Trophoblast cell (in vitro differentiated cells and primary cell): ENCODE measurements at regions not wholly inside any gene's neighbourhood (a gene's known extent, or its start where the extent isn't known, plus 50 kb on each side); places are given as distances from the start of the nearest gene placed in this dataset.

ENCODE experiments used
- DNase-seq, 2 donors: peaks; one replicate each; pipeline ENCODE4 v3.0.0-alpha.2; 2016
- H2AFZ ChIP-seq: 2 replicates; pipeline ENCODE4 v1.6.1; 2013; ENCODE audit warnings: low read length, moderate library complexity, mild to moderate bottlenecking; ENCODE audit not compliant: insufficient read depth, poor library complexity
- H2AK5ac ChIP-seq: 2 replicates; pipeline ENCODE4 v1.6.1; 2013; ENCODE audit warnings: mild to moderate bottlenecking, low read length
- H2BK120ac ChIP-seq: 2 replicates; pipeline ENCODE4 v1.6.1; 2013; ENCODE audit warnings: low read length, mild to moderate bottlenecking, moderate library complexity; ENCODE audit not compliant: insufficient read depth, poor library complexity
- H2BK12ac ChIP-seq: 2 replicates; pipeline ENCODE4 v1.6.1; 2013; ENCODE audit warnings: mild to moderate bottlenecking, low read length, moderate library complexity
- H2BK5ac ChIP-seq: 2 replicates; pipeline ENCODE4 v1.6.1; 2013; ENCODE audit warnings: low read length, low read depth, moderate library complexity, mild to moderate bottlenecking; ENCODE audit not compliant: poor library complexity
- H3K14ac ChIP-seq: 2 replicates; pipeline ENCODE4 v1.6.1; 2013; ENCODE audit warnings: mild to moderate bottlenecking, low read length
- H3K18ac ChIP-seq: 2 replicates; pipeline ENCODE4 v1.6.1; 2013; ENCODE audit warnings: mild to moderate bottlenecking, low read length
- H3K23ac ChIP-seq: 2 replicates; pipeline ENCODE4 v1.6.1; 2013; ENCODE audit warnings: low read length
- H3K27ac ChIP-seq: 2 replicates; pipeline ENCODE4 v1.5.1; 2013; ENCODE audit warnings: low read depth, mild to moderate bottlenecking, inconsistent platforms, low read length, moderate library complexity
- H3K27me3 ChIP-seq: 2 replicates; pipeline ENCODE4 v1.6.1; 2013; ENCODE audit warnings: inconsistent platforms, mild to moderate bottlenecking, low read length, moderate library complexity; ENCODE audit not compliant: insufficient read depth
- H3K36me3 ChIP-seq, 2 experiments: 1 replicate in 1 of 2; 2 replicates in 1 of 2; pipeline ENCODE4 v1.6.1; 2013; ENCODE audit warnings: low read length in 2 of 2, mild to moderate bottlenecking in 2 of 2, moderate library complexity in 1 of 2; ENCODE audit not compliant: insufficient read depth in 2 of 2, control insufficient read depth in 1 of 2
- H3K4ac ChIP-seq: 2 replicates; pipeline ENCODE4 v1.6.1; 2013; ENCODE audit warnings: low read depth, mild to moderate bottlenecking, low read length, moderate library complexity
- H3K4me1 ChIP-seq, 2 experiments: 1 replicate in 1 of 2; 2 replicates in 1 of 2; pipeline ENCODE4 v1.6.1; 2013; ENCODE audit warnings: low read length in 2 of 2, mild to moderate bottlenecking in 2 of 2, moderate library complexity in 1 of 2; ENCODE audit not compliant: insufficient read depth in 2 of 2, control insufficient read depth in 1 of 2
- H3K4me2 ChIP-seq: 2 replicates; pipeline ENCODE4 v1.6.1; 2013; ENCODE audit warnings: inconsistent platforms, mild to moderate bottlenecking, low read length, moderate library complexity
- H3K4me3 ChIP-seq: 2 replicates; pipeline ENCODE4 v1.5.1; 2013; ENCODE audit warnings: mild to moderate bottlenecking, low read depth, low read length, inconsistent platforms
- H3K79me1 ChIP-seq: one replicate; pipeline ENCODE4 v1.6.1; 2013; ENCODE audit warnings: low read length
- H3K79me2 ChIP-seq: 2 replicates; pipeline ENCODE4 v1.6.1; 2013; ENCODE audit warnings: low read length, mild to moderate bottlenecking; ENCODE audit not compliant: control insufficient read depth, insufficient read depth, poor library complexity
- H3K9ac ChIP-seq: 2 replicates; pipeline ENCODE4 v1.6.1; 2013; ENCODE audit warnings: mild to moderate bottlenecking, low read length
- H3K9me3 ChIP-seq: 2 replicates; pipeline ENCODE4 v1.6.1; 2013; ENCODE audit warnings: low read depth, mild to moderate bottlenecking, control low read depth, inconsistent platforms, low read length; ENCODE audit not compliant: insufficient read depth
- H4K12ac ChIP-seq: 2 replicates; pipeline ENCODE4 v1.6.1; 2013; ENCODE audit warnings: low read depth, mild to moderate bottlenecking, low read length, moderate library complexity
- H4K8ac ChIP-seq: 2 replicates; pipeline ENCODE4 v1.6.1; 2013; ENCODE audit warnings: low read depth, mild to moderate bottlenecking, low read length, moderate library complexity
- H4K91ac ChIP-seq: one replicate; pipeline ENCODE4 v1.6.1; 2013; ENCODE audit warnings: low read depth, mild to moderate bottlenecking, low read length, moderate library complexity
- WGBS: extraction: QIAGEN DNeasy Blood & Tissue Kit; methylation state at CpG from one replicate; pipeline ENCODE4 v1.1.7; 2013; ENCODE audit warnings: missing lambda C conversion rate; ENCODE audit not compliant: insufficient read length, insufficient coverage; ENCODE audit errors: extremely low coverage; 5-methylcytosine and 5-hydroxymethylcytosine counted together

DNA sequence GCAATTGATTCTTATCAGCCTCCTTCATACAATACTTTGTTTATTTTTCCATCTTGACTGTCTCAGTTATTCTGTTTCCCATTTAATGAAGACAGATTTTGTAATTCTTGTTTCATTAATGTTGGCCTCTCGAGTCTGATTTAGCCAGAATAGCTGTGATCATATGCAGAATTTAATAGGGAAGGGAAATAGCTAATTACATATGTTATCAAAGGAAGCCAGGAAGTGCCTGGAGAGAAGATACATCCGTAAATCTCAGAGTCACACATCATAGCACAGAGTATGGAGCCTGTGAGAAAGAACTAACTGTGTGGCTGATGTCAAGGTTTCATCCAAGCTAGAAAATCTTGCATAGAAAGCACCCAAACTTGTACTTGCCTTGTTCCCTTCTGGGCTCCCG, 288.9 kb upstream of the SLCO3A1 start:
- H3K36me3 ChIP-seq, result no peaks in the 10 kb centered on the region
- no peak overlapping the region for H3K23ac ChIP-seq
- H3K4ac ChIP-seq, result no peak overlapping the region
- no peak overlapping the region for H3K18ac ChIP-seq
- H2AFZ ChIP-seq, result no peak overlapping the region
- H3K14ac ChIP-seq, result no peak overlapping the region
- H4K91ac ChIP-seq, result no peak overlapping the region
- H3K27me3 ChIP-seq, result no peaks in the 10 kb centered on the region
- no peak overlapping the region for H2BK5ac ChIP-seq
- no peak overlapping the region for H4K8ac ChIP-seq
- H3K9ac ChIP-seq, result no peak overlapping the region
- H3K79me2 ChIP-seq, result no peaks in the 10 kb centered on the region
- H3K27ac ChIP-seq, result no peak overlapping the region
- H3K4me1 ChIP-seq, result no peaks in the 10 kb centered on the region
- H2BK120ac ChIP-seq, result no peak overlapping the region
- no CpG with 5 or more reads among the region's 3 CpGs for WGBS
- no peak overlapping the region for H2BK12ac ChIP-seq
- DNase-seq, result no peak
- H3K9me3 ChIP-seq, result no peaks in the 10 kb centered on the region
- H4K12ac ChIP-seq, result no peak overlapping the region
- H3K4me3 ChIP-seq, result no peak overlapping the region
- H3K79me1 ChIP-seq, result no peaks in the 10 kb centered on the region
- no peak overlapping the region for H2AK5ac ChIP-seq
- H3K4me2 ChIP-seq, result no peak overlapping the region

DNA sequence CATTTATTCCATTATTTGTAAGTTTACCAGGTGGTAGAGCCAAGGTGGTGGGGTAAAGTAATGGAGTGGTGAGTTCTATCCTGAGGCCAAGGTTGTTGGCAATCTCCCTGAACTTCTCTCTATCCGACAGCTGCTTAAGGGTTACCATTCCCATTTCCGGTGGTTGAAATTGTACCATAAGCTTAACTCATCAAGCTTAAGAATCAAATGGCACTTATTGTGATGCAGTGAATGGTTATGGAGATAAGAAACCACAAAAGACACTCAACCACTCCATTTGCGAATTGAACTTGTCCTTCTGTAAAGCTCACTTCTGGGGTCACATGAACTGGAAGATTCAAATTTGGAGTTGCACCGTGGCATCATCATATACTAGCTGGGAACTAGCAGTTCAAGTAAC, 287.4 kb upstream of the SLCO3A1 start:
- H2AK5ac ChIP-seq, result no peak overlapping the region
- no peak for DNase-seq
- H3K4ac ChIP-seq, result no peak overlapping the region
- no peak overlapping the region for H4K91ac ChIP-seq
- no peaks in the 10 kb centered on the region for H3K9me3 ChIP-seq
- H2AFZ ChIP-seq, result no peak overlapping the region
- H2BK12ac ChIP-seq, result no peak overlapping the region
- no CpG with 5 or more reads among the region's 4 CpGs for WGBS
- H3K14ac ChIP-seq, result no peak overlapping the region
- no peak overlapping the region for H2BK5ac ChIP-seq
- H3K79me1 ChIP-seq, result no peaks in the 10 kb centered on the region
- H3K4me1 ChIP-seq, result no peaks in the 10 kb centered on the region
- no peaks in the 10 kb centered on the region for H3K27me3 ChIP-seq
- no peak overlapping the region for H4K8ac ChIP-seq
- no peak overlapping the region for H3K4me3 ChIP-seq
- H3K18ac ChIP-seq, result no peak overlapping the region
- H3K23ac ChIP-seq, result no peak overlapping the region
- H3K36me3 ChIP-seq, result no peaks in the 10 kb centered on the region
- no peak overlapping the region for H4K12ac ChIP-seq
- no peak overlapping the region for H3K9ac ChIP-seq
- no peak overlapping the region for H3K4me2 ChIP-seq
- H3K27ac ChIP-seq, result no peak overlapping the region
- H3K79me2 ChIP-seq, result no peaks in the 10 kb centered on the region
- no peak overlapping the region for H2BK120ac ChIP-seq

DNA sequence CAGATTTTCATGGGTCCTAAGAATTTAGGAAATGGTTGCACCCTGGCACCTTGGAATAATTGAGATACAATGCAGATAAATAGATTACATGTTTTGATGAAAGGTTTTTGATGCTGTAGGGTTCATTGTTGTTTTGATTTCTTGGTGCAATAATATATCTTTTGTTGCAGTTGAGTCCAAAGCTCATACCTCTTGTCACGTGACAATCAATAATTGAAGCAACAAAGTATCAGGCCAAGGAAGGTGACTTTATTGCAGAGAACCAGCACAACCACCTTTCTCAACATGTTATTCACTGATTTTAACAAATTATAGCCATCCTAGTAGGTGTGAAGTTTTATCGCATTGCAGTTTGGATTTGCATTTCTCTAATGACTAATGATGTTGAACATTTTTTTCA, 285.5 kb upstream of the SLCO3A1 start:
- H2BK120ac ChIP-seq, result no peak overlapping the region
- no peak overlapping the region for H3K14ac ChIP-seq
- H2AFZ ChIP-seq, result no peak overlapping the region
- no peak overlapping the region for H3K4me3 ChIP-seq
- no peak overlapping the region for H3K4me2 ChIP-seq
- H3K4ac ChIP-seq, result no peak overlapping the region
- no peaks in the 10 kb centered on the region for H3K4me1 ChIP-seq
- H3K18ac ChIP-seq, result no peak overlapping the region
- H3K79me2 ChIP-seq, result no peaks in the 10 kb centered on the region
- no CpG with 5 or more reads among the region's 2 CpGs for WGBS
- H2BK5ac ChIP-seq, result no peak overlapping the region
- no peaks in the 10 kb centered on the region for H3K36me3 ChIP-seq
- DNase-seq, result no peak
- H3K27ac ChIP-seq, result no peak overlapping the region
- no peaks in the 10 kb centered on the region for H3K27me3 ChIP-seq
- no peak overlapping the region for H2AK5ac ChIP-seq
- H3K23ac ChIP-seq, result no peak overlapping the region
- H4K8ac ChIP-seq, result no peak overlapping the region
- H3K9me3 ChIP-seq, result no peaks in the 10 kb centered on the region
- H4K12ac ChIP-seq, result no peak overlapping the region
- no peak overlapping the region for H3K9ac ChIP-seq
- H4K91ac ChIP-seq, result no peak overlapping the region
- H3K79me1 ChIP-seq, result no peaks in the 10 kb centered on the region
- no peak overlapping the region for H2BK12ac ChIP-seq

DNA sequence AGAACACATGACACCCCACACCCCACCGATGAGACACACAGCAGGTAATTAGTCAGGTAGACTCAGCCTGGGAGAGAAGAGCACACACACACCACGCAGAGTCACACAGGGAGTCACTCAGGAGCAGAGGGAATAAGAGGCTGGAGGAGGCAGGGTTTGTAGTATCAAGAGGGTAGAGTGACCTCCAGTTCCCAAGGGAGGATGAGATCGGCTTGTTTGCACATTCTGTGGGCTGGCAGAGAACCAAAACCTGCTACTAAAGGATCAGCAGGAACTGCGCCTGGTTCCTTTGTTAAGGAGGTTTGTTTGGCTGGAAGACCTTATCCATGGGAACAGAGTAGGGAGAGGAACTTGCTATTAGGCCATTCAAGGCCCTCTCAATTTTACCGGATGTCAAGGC, 281.4 kb upstream of the SLCO3A1 start:
- no peak overlapping the region for H4K12ac ChIP-seq
- no CpG with 5 or more reads among the region's 5 CpGs for WGBS
- no peak overlapping the region for H3K23ac ChIP-seq
- H3K36me3 ChIP-seq, result no peaks in the 10 kb centered on the region
- H2BK5ac ChIP-seq, result no peak overlapping the region
- H3K27me3 ChIP-seq, result no peaks in the 10 kb centered on the region
- no peaks in the 10 kb centered on the region for H3K79me1 ChIP-seq
- no peak overlapping the region for H2BK12ac ChIP-seq
- no peak overlapping the region for H3K9ac ChIP-seq
- no peak overlapping the region for H3K18ac ChIP-seq
- no peak overlapping the region for H4K8ac ChIP-seq
- no peak overlapping the region for H2BK120ac ChIP-seq
- no peak overlapping the region for H2AK5ac ChIP-seq
- H3K4me2 ChIP-seq, result no peak overlapping the region
- H3K27ac ChIP-seq, result no peak overlapping the region
- no peak overlapping the region for H3K4me3 ChIP-seq
- H3K79me2 ChIP-seq, result no peaks in the 10 kb centered on the region
- no peak overlapping the region for H4K91ac ChIP-seq
- no peak overlapping the region for H2AFZ ChIP-seq
- no peaks in the 10 kb centered on the region for H3K9me3 ChIP-seq
- no peaks in the 10 kb centered on the region for H3K4me1 ChIP-seq
- no peak for DNase-seq
- no peak overlapping the region for H3K14ac ChIP-seq
- no peak overlapping the region for H3K4ac ChIP-seq
